B cell (primary cell): ENCODE measurements at regions not wholly inside any gene's neighbourhood (a gene's known extent, or its start where the extent isn't known, plus 50 kb on each side); places are given as distances from the start of the nearest gene placed in this dataset.

ENCODE experiments used
- EZH2 ChIP-seq: IDR thresholded peaks from 2 replicates; pipeline ENCODE4 v1.6.1; 2012; ENCODE audit warnings: borderline replicate concordance, low read depth, mild to moderate bottlenecking, moderate library complexity, low read length; ENCODE audit not compliant: insufficient read depth, poor library complexity, severe bottlenecking
- TF ChIP-seq, protein P1 (sequence below): fragments of 200-600 bp; IDR thresholded peaks from one replicate; pipeline ENCODE4 v1.8.0; 2022; ENCODE audit warnings: antibody characterized with exemption, mild to moderate bottlenecking

GRCh38 chr2:239834143-239834542 is 191.0 kb downstream of the NDUFA10 start:
- TF ChIP-seq, protein P1, sequence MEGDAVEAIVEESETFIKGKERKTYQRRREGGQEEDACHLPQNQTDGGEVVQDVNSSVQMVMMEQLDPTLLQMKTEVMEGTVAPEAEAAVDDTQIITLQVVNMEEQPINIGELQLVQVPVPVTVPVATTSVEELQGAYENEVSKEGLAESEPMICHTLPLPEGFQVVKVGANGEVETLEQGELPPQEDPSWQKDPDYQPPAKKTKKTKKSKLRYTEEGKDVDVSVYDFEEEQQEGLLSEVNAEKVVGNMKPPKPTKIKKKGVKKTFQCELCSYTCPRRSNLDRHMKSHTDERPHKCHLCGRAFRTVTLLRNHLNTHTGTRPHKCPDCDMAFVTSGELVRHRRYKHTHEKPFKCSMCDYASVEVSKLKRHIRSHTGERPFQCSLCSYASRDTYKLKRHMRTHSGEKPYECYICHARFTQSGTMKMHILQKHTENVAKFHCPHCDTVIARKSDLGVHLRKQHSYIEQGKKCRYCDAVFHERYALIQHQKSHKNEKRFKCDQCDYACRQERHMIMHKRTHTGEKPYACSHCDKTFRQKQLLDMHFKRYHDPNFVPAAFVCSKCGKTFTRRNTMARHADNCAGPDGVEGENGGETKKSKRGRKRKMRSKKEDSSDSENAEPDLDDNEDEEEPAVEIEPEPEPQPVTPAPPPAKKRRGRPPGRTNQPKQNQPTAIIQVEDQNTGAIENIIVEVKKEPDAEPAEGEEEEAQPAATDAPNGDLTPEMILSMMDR, result no peak
- TF ChIP-seq EZH2, result no peak
